Ovary (tissue), 7 donors: ENCODE measurements at regions not wholly inside any gene's neighbourhood (a gene's known extent, or its start where the extent isn't known, plus 50 kb on each side); places are given as distances from the start of the nearest gene placed in this dataset.

Source experiments
- DNase-seq, 5 donors: peaks; one replicate each; pipeline ENCODE4 v3.0.0-alpha.2; 2019 to 2020
- H3K27ac ChIP-seq, 2 donors: fragments of 200-600 bp; one replicate each; pipeline versions ENCODE4 v1.5.1 to v1.8.0; 2019 to 2022
- H3K27me3 ChIP-seq: fragments of 200-600 bp; one replicate; pipeline ENCODE4 v1.8.0; 2022
- H3K36me3 ChIP-seq: fragments of 200-600 bp; sonication (generic); one replicate; pipeline ENCODE4 v1.5.1; 2019
- H3K4me1 ChIP-seq: one replicate; pipeline ENCODE4 v1.8.1; 2013; ENCODE audit warnings: mild to moderate bottlenecking, moderate library complexity; ENCODE audit not compliant: insufficient read depth
- H3K4me3 ChIP-seq: fragments of 200-600 bp; sonication (generic); one replicate; pipeline ENCODE4 v1.5.1; 2017
- H3K9me3 ChIP-seq, 2 donors: fragments of 200-600 bp in 1 of 2; sonication (generic) in 1 of 2; one replicate each; pipeline versions ENCODE4 v1.5.1 to v1.8.1; 2013 to 2019; ENCODE audit warnings: mild to moderate bottlenecking in 1 of 2, moderate library complexity in 1 of 2
- EP300 ChIP-seq: sonication (generic); formaldehyde crosslinking; IDR thresholded peaks from one replicate; pipeline ENCODE4 v1.6.1; 2017; ENCODE audit warnings: antibody characterized with exemption
- POLR2A ChIP-seq: fragments of 450-650 bp; IDR thresholded peaks from one replicate; pipeline ENCODE4 v1.6.1; 2017; ENCODE audit warnings: antibody characterized with exemption, mild to moderate bottlenecking, moderate library complexity
- WGBS, 3 donors: extraction: QIAGEN DNeasy Blood & Tissue Kit in 1 of 3; methylation state at CpG; one replicate each; pipeline versions ENCODE4 v1.1.5 to v1.1.7; 2013 to 2017; 5-methylcytosine and 5-hydroxymethylcytosine counted together
- intact Hi-C, 4 donors: fragments of 100-400 bp; cut with DNase I; formaldehyde crosslinking; loops; one replicate each; pipeline versions ENCODE4 v1.11.0 to v1.15.1; 2022 to 2023
- TF ChIP-seq, protein P1 (sequence below), 3 donors: fragments of 450-650 bp in 2 of 3; fragments of 200-600 bp in 1 of 3; IDR thresholded peaks; one replicate each; pipeline versions ENCODE4 v1.5.1 to v1.8.0; 2016 to 2022; ENCODE audit warnings: antibody characterized with exemption in 3 of 3, mild to moderate bottlenecking in 1 of 3
- donor health status: DM: no; HTN: no; CAD: no; lungs with moderate emphysema.
- donor health status: DM: no; HTN: no; CAD: no.
- donor health status: Bipolar disorder and iron deficiency.
- donor health status: DM: no; HTN: no; CAD: no.
- donor health status: DM: yes; HTN: yes; CAD: no.

DNA sequence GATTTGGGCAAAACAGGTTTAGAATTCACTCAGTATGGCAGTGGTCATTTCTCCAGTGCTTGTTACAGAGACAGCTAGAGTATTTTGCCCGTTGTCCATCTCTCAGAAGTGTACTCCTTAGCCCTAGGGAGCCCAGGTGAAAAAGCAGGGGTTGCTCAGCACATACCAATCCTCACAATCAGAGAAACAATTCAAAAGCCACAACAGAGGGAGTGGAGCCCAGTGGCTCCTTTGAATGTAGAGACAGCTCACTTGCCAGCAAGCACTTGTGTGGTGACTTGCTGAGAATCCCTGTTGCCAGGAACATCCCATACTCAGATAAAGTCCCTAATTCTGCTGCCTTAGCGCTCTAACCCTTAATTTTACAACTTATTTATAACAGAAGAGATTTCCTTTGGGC, 1488.3 kb downstream of the RPA4 start:
- no peak for DNase-seq
- TF ChIP-seq, protein P1, sequence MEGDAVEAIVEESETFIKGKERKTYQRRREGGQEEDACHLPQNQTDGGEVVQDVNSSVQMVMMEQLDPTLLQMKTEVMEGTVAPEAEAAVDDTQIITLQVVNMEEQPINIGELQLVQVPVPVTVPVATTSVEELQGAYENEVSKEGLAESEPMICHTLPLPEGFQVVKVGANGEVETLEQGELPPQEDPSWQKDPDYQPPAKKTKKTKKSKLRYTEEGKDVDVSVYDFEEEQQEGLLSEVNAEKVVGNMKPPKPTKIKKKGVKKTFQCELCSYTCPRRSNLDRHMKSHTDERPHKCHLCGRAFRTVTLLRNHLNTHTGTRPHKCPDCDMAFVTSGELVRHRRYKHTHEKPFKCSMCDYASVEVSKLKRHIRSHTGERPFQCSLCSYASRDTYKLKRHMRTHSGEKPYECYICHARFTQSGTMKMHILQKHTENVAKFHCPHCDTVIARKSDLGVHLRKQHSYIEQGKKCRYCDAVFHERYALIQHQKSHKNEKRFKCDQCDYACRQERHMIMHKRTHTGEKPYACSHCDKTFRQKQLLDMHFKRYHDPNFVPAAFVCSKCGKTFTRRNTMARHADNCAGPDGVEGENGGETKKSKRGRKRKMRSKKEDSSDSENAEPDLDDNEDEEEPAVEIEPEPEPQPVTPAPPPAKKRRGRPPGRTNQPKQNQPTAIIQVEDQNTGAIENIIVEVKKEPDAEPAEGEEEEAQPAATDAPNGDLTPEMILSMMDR (IDR thresholded peaks at IDR 0.05): no peak
- TF ChIP-seq POLR2A: no peak
- TF ChIP-seq EP300: no peak
- Histone ChIP-seq H3K27ac (no peak overlapping the region), H3K4me3 (no peak overlapping the region), H3K9me3 (peaks cover 0 to 2% of the 10 kb centered on the region in 2 donors), H3K27me3 (no peaks in the 10 kb centered on the region), H3K4me1 (no peaks in the 10 kb centered on the region), H3K36me3 (no peaks in the 10 kb centered on the region)
- intact Hi-C loops: no loop called here
- WGBS, 3 donors: 40 to 54% (median 44%) methylated on average over 2 of the region's 2 CpGs

DNA sequence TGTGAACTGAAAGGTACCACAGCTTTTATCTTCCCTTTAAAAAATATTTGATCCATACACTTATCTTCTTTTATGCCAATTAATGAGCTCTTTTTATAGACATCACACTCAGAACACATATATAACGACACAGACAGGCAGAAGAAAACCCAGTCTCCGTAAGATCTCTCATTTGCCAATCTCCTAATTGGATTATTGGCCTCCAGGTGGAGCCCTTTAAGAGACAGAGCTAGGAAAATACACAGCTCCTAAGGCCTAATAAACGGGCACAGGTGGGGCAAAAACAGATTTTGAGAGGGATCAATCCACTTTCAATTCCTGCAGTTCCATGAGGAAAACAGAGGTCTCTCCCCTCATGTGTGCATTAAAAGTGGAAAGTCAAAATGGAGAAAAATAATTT, 1495.4 kb downstream of the RPA4 start:
- intact Hi-C loops: no loop called here
- TF ChIP-seq POLR2A (no peak), EP300 (no peak)
- TF ChIP-seq, protein P1 (IDR thresholded peaks at IDR 0.05): no peak
- DNase-seq: no peak

DNA sequence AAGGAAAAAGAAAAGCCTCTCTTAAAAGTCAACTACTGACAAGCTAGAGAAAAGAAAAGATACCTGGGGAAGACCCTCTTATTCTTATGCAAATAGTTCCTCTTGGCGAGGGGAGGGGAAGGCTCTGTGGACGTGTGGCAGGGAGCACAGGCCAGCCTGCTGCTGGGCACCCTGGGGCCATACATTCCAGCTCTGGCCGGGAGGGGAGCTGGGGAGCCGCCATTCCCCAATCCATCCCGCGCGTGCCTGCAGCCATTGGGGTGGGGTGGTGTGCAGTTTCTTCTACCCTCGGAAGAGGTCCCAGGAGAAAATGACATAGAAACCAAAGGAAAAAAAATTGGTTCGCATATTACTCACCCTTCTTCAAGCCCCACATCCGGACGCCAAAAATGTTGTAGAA, 1496.4 kb downstream of the RPA4 start:
- no peaks in the 10 kb centered on the region for H3K4me1 ChIP-seq
- H3K27me3 ChIP-seq: no peaks in the 10 kb centered on the region
- no peak for TF ChIP-seq POLR2A
- TF ChIP-seq, protein P1 (IDR thresholded peaks at IDR 0.05): no peak
- no peak for TF ChIP-seq EP300
- H3K36me3 ChIP-seq: no peaks in the 10 kb centered on the region
- H3K27ac ChIP-seq: no peak overlapping the region
- intact Hi-C loops: no loop called here
- DNase-seq: no peak
- no peaks in the 10 kb centered on the region for H3K9me3 ChIP-seq
- whole genome bisulfite sequencing, 3 donors: 60 to 81% (median 78%) methylated on average over 11 of the region's 11 CpGs
- no peak overlapping the region for H3K4me3 ChIP-seq

More for the DNA sequence above, 1495.4 kb downstream of the RPA4 start:
- WGBS, 3 donors: 70 to 77% (median 76%) methylated on average over 3 of the region's 3 CpGs
- Histone ChIP-seq H3K4me1 (no peaks in the 10 kb centered on the region), H3K36me3 (no peaks in the 10 kb centered on the region), H3K27ac (no peak overlapping the region), H3K9me3 (no peaks in the 10 kb centered on the region), H3K27me3 (no peaks in the 10 kb centered on the region), H3K4me3 (no peak overlapping the region)

DNA sequence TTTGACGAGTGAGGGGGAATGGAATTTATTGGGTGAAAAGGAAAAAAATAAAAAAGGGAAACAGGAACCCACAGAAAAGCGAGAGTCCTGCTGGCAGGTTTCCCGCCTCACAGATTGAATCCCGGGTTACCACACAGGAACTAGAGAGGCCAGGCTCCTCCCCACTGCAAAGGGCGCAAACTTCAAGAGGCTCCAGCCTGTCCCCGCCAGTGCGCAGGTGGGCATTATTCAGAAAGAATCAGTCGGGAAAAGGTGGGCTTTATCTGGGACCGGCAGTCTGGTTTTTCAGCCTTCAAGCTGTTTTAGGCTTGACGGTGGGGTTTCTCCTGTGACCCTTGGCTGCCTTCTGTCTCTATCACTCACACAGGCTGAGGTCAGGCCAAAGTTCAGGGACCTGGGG, 1496.8 kb downstream of the RPA4 start:
- intact Hi-C loops: no loop called here
- Histone ChIP-seq H3K4me3 (no peak overlapping the region), H3K27me3 (no peaks in the 10 kb centered on the region), H3K9me3 (no peaks in the 10 kb centered on the region), H3K36me3 (no peaks in the 10 kb centered on the region), H3K27ac (no peak overlapping the region), H3K4me1 (no peaks in the 10 kb centered on the region)
- WGBS, 3 donors: 71 to 86% (median 81%) methylated on average over 10 of the region's 10 CpGs
- TF ChIP-seq POLR2A (no peak), EP300 (no peak)
- TF ChIP-seq, protein P1 (IDR thresholded peaks at IDR 0.05): no peak
- DNase-seq: no peak

DNA sequence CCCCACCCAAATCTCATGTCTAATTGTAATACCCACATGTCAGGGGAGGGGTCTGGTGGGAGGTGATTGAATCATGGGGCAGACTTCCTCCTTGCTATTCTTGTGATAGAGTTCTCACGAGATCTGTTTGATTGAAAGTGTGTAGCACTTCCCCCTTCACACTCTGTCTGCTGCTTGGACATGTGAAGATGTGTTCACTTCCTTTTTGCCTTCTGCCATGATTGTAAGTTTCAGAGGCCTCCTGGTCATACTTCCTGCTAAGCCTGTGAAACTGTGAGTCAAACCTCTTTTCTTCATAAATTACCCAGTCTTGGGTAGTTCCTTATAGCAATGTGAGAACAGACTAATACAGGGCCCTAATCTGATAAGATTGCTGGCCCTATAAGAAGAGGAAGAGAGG, 1514.8 kb downstream of the RPA4 start:
- 48 to 54% (median 50%) methylated on average over 1 of the region's 1 CpG for WGBS, 3 donors
- intact Hi-C loops: no loop called here
- Histone ChIP-seq H3K4me1 (no peaks in the 10 kb centered on the region), H3K4me3 (no peak overlapping the region), H3K36me3 (no peaks in the 10 kb centered on the region), H3K27me3 (no peaks in the 10 kb centered on the region), H3K9me3 (no peaks in the 10 kb centered on the region), H3K27ac (no peak overlapping the region)
- no peak for TF ChIP-seq POLR2A
- TF ChIP-seq, protein P1 (IDR thresholded peaks at IDR 0.05): no peak
- TF ChIP-seq EP300: no peak
- DNase-seq: no peak
